Ovary (tissue), 3 donors: ENCODE measurements at regions not wholly inside any gene's neighbourhood (a gene's known extent, or its start where the extent isn't known, plus 50 kb on each side); places are given as distances from the start of the nearest gene placed in this dataset.

Experiments
- POLR2A ChIP-seq: fragments of 450-650 bp; IDR thresholded peaks from one replicate; pipeline ENCODE4 v1.6.1; 2017; ENCODE audit warnings: antibody characterized with exemption, mild to moderate bottlenecking, moderate library complexity
- TF ChIP-seq, protein P1 (sequence below), 3 donors: fragments of 450-650 bp in 2 of 3; fragments of 200-600 bp in 1 of 3; IDR thresholded peaks; one replicate each; pipeline versions ENCODE4 v1.5.1 to v1.8.0; 2016 to 2022; ENCODE audit warnings: antibody characterized with exemption in 3 of 3, mild to moderate bottlenecking in 1 of 3
- donor health status: DM: no; HTN: no; CAD: no.

DNA sequence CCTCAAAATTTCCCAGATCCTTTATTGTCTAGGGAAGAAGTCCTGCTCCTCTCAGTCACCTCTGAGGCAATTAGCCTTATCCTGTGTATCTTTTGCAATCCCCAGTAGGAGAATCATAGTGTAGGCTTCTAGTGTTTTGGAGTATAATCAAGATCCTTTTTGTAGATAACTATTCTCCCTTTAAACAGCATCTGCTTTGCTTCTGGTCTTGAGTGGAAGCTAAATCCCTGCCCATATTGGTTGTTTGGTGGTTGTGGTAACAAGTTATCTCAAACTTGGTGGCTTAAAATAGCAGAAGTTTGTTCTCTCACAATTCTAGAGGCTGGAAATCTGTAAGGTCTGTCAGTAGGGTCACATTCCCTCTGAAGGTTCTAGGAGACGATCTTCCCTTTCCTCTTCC, 217.5 kb upstream of the RASGRP1 start:
- TF ChIP-seq, protein P1, sequence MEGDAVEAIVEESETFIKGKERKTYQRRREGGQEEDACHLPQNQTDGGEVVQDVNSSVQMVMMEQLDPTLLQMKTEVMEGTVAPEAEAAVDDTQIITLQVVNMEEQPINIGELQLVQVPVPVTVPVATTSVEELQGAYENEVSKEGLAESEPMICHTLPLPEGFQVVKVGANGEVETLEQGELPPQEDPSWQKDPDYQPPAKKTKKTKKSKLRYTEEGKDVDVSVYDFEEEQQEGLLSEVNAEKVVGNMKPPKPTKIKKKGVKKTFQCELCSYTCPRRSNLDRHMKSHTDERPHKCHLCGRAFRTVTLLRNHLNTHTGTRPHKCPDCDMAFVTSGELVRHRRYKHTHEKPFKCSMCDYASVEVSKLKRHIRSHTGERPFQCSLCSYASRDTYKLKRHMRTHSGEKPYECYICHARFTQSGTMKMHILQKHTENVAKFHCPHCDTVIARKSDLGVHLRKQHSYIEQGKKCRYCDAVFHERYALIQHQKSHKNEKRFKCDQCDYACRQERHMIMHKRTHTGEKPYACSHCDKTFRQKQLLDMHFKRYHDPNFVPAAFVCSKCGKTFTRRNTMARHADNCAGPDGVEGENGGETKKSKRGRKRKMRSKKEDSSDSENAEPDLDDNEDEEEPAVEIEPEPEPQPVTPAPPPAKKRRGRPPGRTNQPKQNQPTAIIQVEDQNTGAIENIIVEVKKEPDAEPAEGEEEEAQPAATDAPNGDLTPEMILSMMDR (IDR thresholded peaks at IDR 0.05) = no peak
- no peak for TF ChIP-seq POLR2A
